ENCODE measurements at regions not wholly inside any gene's neighbourhood (a gene's known extent, or its start where the extent isn't known, plus 50 kb on each side); places are given as distances from the start of the nearest gene placed in this dataset.

- TF ChIP-seq GTF2B (IDR thresholded peaks at IDR 0.05; ENCODE audit: extremely low read depth, insufficient read length) (no peak), SMARCB1 (IDR thresholded peaks at IDR 0.05; ENCODE audit: insufficient read length, low read depth) (no peak), MXD1 (CRISPR knock-in tag; IDR thresholded peaks at IDR 0.05; ENCODE audit: borderline replicate concordance, poor library complexity, severe bottlenecking) (no peak), E2F4 (CRISPR knock-in tag; IDR thresholded peaks at IDR 0.05; ENCODE audit: low read depth) (no peak), POLR2A (conservative IDR thresholded peaks at IDR 0.05) (no peak)
These were observed 365.2 kb upstream of the MPDZ start for GRCh38 chr9:13644675-13645074.

All from K562 (cell line).